Naive B cell (primary cell): ENCODE measurements at regions not wholly inside any gene's neighbourhood (a gene's known extent, or its start where the extent isn't known, plus 50 kb on each side); places are given as distances from the start of the nearest gene placed in this dataset.

Source experiments
- ATAC-seq, 2 donors: fragments of 150-1000 bp; cut with Tn5 transposase; 2 replicates each; pipeline ENCODE4 v1.10.0; 2021; ENCODE audit warnings: low read depth in 2 of 2, mild to moderate bottlenecking in 2 of 2, moderate library complexity in 2 of 2
- DNase-seq: peaks from one replicate; pipeline ENCODE4 v3.0.0; 2022
- H3K27ac Mint-ChIP-seq, 6 donors: one replicate each; pipeline ENCODE4 v1.8.0; 2020 to 2022; ENCODE audit warnings: mild to moderate bottlenecking in 6 of 6, mixed read lengths in 6 of 6, moderate library complexity in 5 of 6, inconsistent platforms in 2 of 6
- H3K27me3 Mint-ChIP-seq, 3 donors: one replicate each; pipeline ENCODE4 v1.8.0; 2021 to 2022; ENCODE audit warnings: mixed read lengths in 3 of 3, mild to moderate bottlenecking in 1 of 3
- H3K36me3 Mint-ChIP-seq, 2 donors: one replicate each; pipeline ENCODE4 v1.8.0; 2020 to 2022; ENCODE audit warnings: mixed read lengths in 2 of 2, inconsistent platforms in 1 of 2, mild to moderate bottlenecking in 1 of 2
- H3K4me1 Mint-ChIP-seq, 3 donors: one replicate each; pipeline ENCODE4 v1.8.0; 2020 to 2022; ENCODE audit warnings: mixed read lengths in 3 of 3, inconsistent platforms in 1 of 3, mild to moderate bottlenecking in 1 of 3, moderate library complexity in 1 of 3
- H3K4me3 Mint-ChIP-seq, 8 donors: one replicate each; pipeline ENCODE4 v1.8.0; 2020 to 2022; ENCODE audit warnings: mild to moderate bottlenecking in 8 of 8, mixed read lengths in 8 of 8, moderate library complexity in 8 of 8, inconsistent platforms in 2 of 8
- H3K9me3 Mint-ChIP-seq, 7 donors: one replicate each; pipeline ENCODE4 v1.8.0; 2020 to 2022; ENCODE audit warnings: mixed read lengths in 7 of 7, mild to moderate bottlenecking in 5 of 7, inconsistent platforms in 2 of 7, moderate library complexity in 1 of 7

DNA sequence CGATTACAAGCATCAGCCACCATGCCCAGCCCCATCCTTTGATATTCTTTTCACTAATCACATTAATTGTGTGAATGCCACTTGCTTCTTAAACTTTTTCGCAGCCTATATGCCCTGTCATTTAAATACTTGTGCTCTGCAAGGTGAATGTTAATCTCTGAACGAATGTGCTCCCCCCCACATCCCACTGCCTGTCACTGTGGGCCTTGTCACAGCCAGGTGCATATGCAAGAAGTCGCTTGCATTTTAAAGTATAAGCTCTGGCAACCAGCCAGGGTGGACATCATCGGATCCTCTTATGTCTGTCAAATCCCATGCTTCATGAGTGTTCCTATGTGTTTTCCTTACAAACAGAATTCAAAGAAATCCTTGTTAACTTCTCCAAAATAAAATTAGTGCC, 304.4 kb downstream of the GALR1 start:
- no peaks in the 10 kb centered on the region for H3K36me3 Mint-ChIP-seq

DNA sequence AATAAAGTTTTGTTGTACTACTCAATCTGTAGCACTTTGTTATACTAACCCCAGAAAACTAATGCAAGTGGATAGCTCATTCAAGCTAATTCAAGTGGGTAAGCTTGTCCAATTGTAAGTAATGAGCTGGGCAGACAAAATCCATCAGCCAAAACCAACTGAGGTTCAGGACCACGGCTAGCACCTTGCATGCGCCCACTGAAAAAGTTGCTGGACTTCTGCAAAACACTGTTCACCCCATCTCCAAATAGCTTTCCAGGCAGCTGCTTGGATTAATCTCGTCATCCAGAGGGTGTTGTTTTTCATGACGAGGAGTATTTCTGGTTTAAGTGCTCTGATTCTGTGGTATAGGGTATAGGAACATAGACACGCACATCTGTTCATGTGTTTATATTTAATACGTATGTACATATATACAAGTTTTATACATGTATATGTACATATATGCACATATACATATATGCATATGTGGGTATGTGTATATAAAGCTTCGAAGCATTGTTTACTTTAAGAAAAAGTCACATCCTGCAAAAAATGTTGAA, 307.5 kb downstream of the GALR1 start:
- no peak overlapping the region for H3K4me3 Mint-ChIP-seq
- H3K27ac Mint-ChIP-seq: no peak overlapping the region
- peaks cover 4 to 9% (median 4%) of the 10 kb centered on the region in 3 donors for H3K27me3 Mint-ChIP-seq
- no peaks in the 10 kb centered on the region for H3K36me3 Mint-ChIP-seq
- H3K4me1 Mint-ChIP-seq: no peaks in the 10 kb centered on the region
- ATAC-seq (no peak), DNase-seq (no peak)
- peaks cover 0 to 7% (median 0%) of the 10 kb centered on the region in 7 donors for H3K9me3 Mint-ChIP-seq

More for the DNA sequence above, 304.4 kb downstream of the GALR1 start:
- peaks cover 0 to 4% (median 0%) of the 10 kb centered on the region in 7 donors for H3K9me3 Mint-ChIP-seq
- peaks cover 4 to 9% (median 4%) of the 10 kb centered on the region in 3 donors for H3K27me3 Mint-ChIP-seq
- no peak overlapping the region for H3K4me3 Mint-ChIP-seq
- no peak for DNase-seq
- H3K4me1 Mint-ChIP-seq: no peaks in the 10 kb centered on the region
- no peak overlapping the region for H3K27ac Mint-ChIP-seq
- ATAC-seq: no peak

DNA sequence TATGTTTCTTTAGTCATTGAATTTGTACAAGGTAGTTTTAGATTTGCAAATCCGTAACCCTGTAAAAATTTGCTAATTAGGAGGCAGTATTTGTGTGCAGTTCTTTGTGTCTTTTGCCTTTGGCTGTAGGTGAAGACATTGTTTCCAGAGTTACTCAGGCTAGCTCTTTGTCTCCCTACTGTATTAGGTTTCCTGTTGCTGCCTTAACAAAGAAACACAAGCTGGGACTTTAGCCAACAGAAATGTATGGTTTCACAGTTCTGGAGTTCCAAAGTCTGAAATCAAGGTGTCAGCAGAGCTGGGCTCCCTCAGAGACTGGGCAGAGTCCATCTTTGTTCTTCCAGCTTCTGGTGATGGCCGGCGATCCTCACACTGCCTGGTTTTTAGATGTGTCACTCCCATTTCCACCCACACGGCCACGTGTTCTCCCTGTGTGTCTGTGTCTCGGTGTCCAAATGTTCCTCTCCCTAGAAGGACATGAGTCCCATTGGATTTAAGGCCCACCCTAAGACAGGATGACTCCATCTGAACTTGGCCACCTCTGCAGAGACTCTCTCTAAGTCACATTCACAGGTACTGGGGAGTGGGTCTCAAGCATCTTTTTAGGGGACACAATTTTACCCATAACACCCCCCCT, 309.7 kb downstream of the GALR1 start:
- ATAC-seq (no peak), DNase-seq (no peak)
- Mint-ChIP-seq H3K36me3 (no peaks in the 10 kb centered on the region), H3K4me3 (no peak overlapping the region), H3K9me3 (peaks cover 0 to 7% (median 0%) of the 10 kb centered on the region in 7 donors), H3K27ac (no peak overlapping the region), H3K27me3 (peaks cover 4 to 5% (median 4%) of the 10 kb centered on the region in 3 donors), H3K4me1 (no peaks in the 10 kb centered on the region)

DNA sequence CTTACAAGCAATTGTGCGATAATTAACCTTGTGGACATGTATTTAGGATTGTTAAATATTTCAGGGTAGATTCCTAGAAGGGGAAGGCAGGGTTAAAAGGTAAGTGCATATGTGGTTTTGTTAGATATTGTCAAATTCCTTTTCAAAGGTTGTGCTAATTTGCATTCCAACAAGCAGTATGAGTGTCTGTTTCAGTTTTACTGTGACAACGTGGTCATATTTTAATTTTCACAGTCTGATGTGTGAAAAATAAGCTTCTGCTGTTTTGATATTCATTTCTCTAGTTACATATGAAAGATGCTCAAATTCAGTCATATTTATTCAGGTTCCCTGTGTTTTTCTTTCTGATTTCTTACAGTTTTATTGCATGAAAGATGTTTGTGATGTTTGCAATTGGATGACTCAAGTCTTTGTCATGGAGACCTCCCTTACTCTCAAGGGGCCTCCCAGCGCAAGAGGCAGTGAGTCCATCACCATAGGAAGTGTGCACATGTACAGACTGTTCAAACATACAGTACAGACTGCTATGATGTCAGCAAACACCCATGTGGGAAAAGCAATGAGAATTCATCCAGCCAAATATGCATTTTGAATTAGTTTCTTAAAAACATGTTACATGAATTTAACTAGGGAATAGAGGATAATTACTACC, 310.8 kb downstream of the GALR1 start:
- peaks cover 0 to 4% (median 0%) of the 10 kb centered on the region in 3 donors for H3K27me3 Mint-ChIP-seq
- no peak for DNase-seq
- no peak for ATAC-seq
- no peak overlapping the region for H3K27ac Mint-ChIP-seq
- H3K4me3 Mint-ChIP-seq: no peak overlapping the region
- no peaks in the 10 kb centered on the region for H3K36me3 Mint-ChIP-seq
- no peaks in the 10 kb centered on the region for H3K4me1 Mint-ChIP-seq
- peaks cover 0 to 4% (median 0%) of the 10 kb centered on the region in 7 donors for H3K9me3 Mint-ChIP-seq

DNA sequence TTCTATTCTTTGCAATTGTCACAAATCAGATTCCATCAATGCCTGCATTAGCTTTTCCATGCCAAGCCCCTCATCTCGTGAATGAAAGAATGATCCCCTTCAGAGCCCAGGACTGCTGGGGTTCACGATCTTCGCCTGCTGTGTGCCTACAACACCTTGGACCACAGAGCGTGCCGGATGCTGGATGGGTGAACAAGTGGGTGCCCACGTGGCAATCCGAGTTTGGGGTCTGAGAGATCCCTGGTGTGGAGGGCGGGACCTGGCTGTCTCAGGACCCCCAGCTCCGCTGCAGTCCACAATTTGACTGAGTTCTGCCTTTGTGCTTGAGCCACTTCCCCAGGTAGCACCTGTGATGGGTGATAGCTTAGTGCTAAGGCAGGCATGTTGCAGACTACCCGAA, 317.0 kb downstream of the GALR1 start:
- Mint-ChIP-seq H3K4me1 (no peaks in the 10 kb centered on the region), H3K4me3 (no peak overlapping the region), H3K27ac (no peak overlapping the region), H3K36me3 (no peaks in the 10 kb centered on the region), H3K9me3 (peaks cover 4 to 17% (median 5%) of the 10 kb centered on the region in 7 donors), H3K27me3 (no peaks in the 10 kb centered on the region)
- ATAC-seq: no peak
- DNase-seq: no peak

DNA sequence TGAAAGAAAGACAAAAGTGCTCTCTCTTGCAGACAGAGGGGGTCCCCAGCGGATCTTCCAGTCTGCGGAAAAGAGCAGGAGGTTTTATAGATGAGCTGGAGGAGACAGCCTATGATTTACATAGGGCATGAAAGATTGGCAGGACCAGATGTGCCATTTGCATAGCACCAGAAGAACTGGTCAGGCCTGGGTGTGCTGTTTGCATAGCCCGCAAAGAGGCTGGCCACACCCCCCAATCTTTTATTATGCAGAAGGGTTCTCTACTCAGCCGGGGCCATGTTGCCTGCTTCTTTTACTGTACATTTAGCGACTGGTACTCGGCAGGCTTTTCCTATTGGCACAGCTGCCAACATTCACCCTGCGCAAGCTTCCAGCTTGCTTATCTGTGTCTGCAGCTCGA, 317.6 kb downstream of the GALR1 start:
- DNase-seq (no peak), ATAC-seq (no peak)
- no peaks in the 10 kb centered on the region for H3K36me3 Mint-ChIP-seq
- H3K27me3 Mint-ChIP-seq: no peaks in the 10 kb centered on the region
- no peaks in the 10 kb centered on the region for H3K4me1 Mint-ChIP-seq
- H3K9me3 Mint-ChIP-seq: peaks cover 0 to 17% (median 5%) of the 10 kb centered on the region in 7 donors
- no peak overlapping the region for H3K4me3 Mint-ChIP-seq
- H3K27ac Mint-ChIP-seq: no peak overlapping the region

DNA sequence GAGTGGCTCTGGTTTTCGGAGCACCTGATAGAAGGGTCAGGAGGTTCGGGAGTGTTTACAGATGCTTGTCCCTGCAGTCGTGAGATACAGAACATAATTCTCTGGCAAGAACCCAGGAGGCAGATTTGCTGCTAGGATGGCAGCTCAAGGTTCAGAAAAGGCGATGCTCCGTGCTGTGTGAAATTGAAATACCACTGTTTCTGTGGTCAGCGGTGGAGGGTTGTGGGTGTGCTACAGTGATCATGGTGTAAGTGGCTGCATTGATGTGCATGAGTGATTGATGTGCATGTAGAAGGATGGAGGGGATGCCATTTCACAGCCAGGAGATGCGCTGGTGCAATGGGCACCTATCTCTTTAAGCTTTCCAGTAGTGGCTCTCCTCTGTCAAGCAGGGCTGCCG, 322.1 kb downstream of the GALR1 start:
- peaks cover 0 to 17% (median 8%) of the 10 kb centered on the region in 7 donors for H3K9me3 Mint-ChIP-seq
- DNase-seq: no peak
- H3K36me3 Mint-ChIP-seq: no peaks in the 10 kb centered on the region
- ATAC-seq: no peak
- H3K4me1 Mint-ChIP-seq: no peaks in the 10 kb centered on the region
- peak overlapping the region in 1 of 6 donors; percentile 17 for H3K27ac Mint-ChIP-seq
- peaks cover 0 to 16% (median 9%) of the 10 kb centered on the region in 3 donors for H3K27me3 Mint-ChIP-seq
- no peak overlapping the region for H3K4me3 Mint-ChIP-seq

DNA sequence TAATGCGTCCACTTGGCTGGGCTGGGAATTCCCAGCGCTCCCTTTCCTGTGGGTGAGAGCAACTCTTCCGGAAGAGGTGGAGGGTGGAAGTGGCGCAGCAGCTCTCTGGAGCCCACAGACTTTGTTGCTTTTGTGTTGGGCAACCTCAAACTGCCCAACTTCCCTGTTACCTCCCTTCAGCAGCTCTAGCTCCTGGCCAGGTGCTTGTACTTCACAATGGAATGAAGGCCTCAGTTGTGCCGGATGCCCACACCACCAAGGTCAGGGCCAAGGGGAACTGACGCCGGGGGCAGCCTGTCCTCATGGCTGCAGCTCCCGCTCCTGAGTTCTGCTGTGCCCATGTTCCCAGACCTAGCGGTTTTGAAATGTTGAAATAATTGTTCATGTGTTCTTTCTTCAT, 322.9 kb downstream of the GALR1 start:
- H3K4me3 Mint-ChIP-seq: no peak overlapping the region
- ATAC-seq: no peak

DNA sequence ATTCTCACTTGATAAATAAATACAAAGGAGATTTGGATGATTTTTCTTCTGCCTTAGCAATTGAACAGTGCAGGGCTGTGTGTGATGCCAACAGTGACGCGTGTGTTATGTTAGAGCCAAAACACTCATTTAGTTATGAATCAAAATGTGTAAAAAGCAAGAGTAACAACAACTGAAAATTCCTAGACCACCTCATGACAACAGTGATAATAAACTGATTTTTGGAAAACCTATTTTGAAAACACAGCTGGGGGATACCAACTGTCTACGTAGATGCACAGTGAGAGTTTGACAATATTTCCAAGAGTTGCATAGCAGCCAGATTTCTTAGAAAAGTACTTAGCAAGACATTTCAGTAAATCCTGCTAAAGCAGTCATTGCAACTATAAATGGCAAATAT, 323.9 kb downstream of the GALR1 start:
- DNase-seq (no peak), ATAC-seq (no peak)
- Mint-ChIP-seq H3K9me3 (peaks cover 2 to 10% (median 4%) of the 10 kb centered on the region in 7 donors), H3K27ac (no peak overlapping the region), H3K4me1 (no peaks in the 10 kb centered on the region), H3K36me3 (no peaks in the 10 kb centered on the region), H3K4me3 (no peak overlapping the region), H3K27me3 (peaks cover 0 to 16% (median 13%) of the 10 kb centered on the region in 3 donors)

More for the DNA sequence above, 322.9 kb downstream of the GALR1 start:
- Mint-ChIP-seq H3K27ac (no peak overlapping the region), H3K4me1 (no peaks in the 10 kb centered on the region), H3K27me3 (peaks cover 0 to 16% (median 13%) of the 10 kb centered on the region in 3 donors), H3K36me3 (no peaks in the 10 kb centered on the region), H3K9me3 (peaks cover 4 to 13% (median 8%) of the 10 kb centered on the region in 7 donors)
- DNase-seq: no peak

DNA sequence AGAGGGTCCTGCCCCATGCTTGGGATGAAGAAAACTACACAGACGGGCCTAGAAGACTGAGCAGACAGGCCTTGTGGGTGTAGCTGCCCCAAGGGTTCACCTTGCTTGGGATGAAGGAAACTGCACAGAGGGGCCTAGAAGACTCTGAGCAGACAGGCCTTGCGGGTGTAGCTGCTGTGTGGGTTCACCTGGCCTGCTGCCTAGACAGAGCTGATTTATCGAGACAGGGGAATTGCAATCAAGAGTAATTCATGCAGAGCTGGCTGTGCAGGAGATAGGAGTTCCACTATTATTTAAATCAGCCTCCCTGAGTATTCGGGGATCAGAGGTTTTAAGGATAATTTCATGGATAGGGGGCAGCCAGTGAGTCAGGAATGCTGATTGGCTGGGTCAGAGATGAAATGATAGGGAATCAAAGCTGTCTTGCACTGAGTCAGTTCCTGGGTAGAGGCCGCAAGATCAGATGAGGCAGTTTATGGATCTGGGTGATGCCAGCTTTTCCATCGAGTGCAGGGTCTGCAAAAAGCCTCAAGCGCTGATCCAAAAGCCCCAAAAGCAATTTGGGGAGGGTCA, 341.4 kb downstream of the GALR1 start:
- no peaks in the 10 kb centered on the region for H3K4me1 Mint-ChIP-seq
- peaks cover 0 to 6% (median 4%) of the 10 kb centered on the region in 7 donors for H3K9me3 Mint-ChIP-seq
- no peaks in the 10 kb centered on the region for H3K36me3 Mint-ChIP-seq
- no peaks in the 10 kb centered on the region for H3K27me3 Mint-ChIP-seq
- no peak for ATAC-seq
- no peak for DNase-seq
- H3K4me3 Mint-ChIP-seq: no peak overlapping the region
- no peak overlapping the region for H3K27ac Mint-ChIP-seq

DNA sequence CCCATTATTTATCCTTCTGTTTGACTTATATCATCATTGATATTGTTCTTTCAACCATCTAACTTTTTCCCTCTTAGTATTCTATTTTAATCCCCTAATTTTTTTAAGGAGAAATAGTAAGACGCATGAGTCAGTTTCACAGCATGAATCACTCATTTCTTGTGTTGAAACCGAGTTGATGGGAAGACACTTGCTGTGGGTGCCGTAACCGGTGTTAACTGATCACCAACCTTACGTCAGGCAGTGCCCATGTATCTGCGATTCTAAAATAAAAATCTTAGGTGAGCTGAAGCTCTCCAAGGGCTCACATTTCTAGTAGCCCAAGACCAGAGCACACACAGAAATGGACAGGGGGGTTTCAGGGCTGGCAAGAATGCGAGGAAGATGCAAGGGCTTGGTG, 348.1 kb downstream of the GALR1 start:
- no peak for DNase-seq
- Mint-ChIP-seq H3K27ac (no peak overlapping the region), H3K4me3 (no peak overlapping the region), H3K9me3 (no peaks in the 10 kb centered on the region), H3K4me1 (no peaks in the 10 kb centered on the region), H3K27me3 (peaks cover 0 to 10% (median 0%) of the 10 kb centered on the region in 3 donors), H3K36me3 (no peaks in the 10 kb centered on the region)
- no peak for ATAC-seq

DNA sequence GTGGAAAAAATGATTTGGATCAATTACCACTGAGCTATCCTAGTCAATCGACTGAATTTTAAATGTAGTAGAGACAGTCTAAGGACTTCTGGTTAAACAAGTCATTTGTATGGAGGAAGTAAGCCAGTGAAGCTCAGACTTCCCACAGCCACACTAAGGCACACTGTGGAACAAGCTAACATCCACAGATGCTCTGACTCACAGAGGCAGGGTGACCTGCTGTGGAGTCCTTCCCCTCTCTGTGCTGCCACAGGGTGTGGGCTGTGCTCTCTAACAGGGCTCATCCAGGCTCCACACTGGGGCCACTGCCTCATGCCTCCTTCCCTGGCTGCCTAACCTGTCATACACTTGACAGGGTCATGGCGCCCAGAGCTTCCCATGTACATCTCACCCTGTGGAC, 351.0 kb downstream of the GALR1 start:
- Mint-ChIP-seq H3K4me3 (no peak overlapping the region), H3K9me3 (no peaks in the 10 kb centered on the region), H3K4me1 (no peaks in the 10 kb centered on the region), H3K36me3 (no peaks in the 10 kb centered on the region), H3K27me3 (peaks cover 0 to 10% (median 0%) of the 10 kb centered on the region in 3 donors), H3K27ac (no peak overlapping the region)
- DNase-seq (no peak), ATAC-seq (no peak)

DNA sequence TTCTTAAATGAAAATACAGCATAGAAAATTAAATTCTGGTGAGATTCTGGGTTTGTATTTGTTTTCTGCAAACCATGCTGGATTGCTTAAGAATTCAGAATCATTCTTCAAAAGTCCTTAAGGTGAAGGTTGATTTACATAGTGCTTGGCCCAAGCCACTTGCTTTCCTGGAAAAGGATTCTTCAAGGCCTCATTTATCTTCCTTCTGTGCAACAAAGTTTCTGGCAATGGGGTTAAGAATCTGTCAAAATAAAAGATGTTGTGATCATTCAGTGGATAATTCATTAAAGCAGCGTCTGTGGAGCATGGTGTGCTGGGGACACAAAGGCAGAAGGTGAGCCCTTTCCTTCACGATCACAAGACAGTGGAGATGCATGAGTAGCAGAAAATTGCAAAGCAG, 351.9 kb downstream of the GALR1 start:
- DNase-seq (no peak), ATAC-seq (no peak)
- H3K4me3 Mint-ChIP-seq: no peak overlapping the region
- no peaks in the 10 kb centered on the region for H3K36me3 Mint-ChIP-seq
- no peaks in the 10 kb centered on the region for H3K4me1 Mint-ChIP-seq
- H3K27me3 Mint-ChIP-seq: peaks cover 3 to 10% (median 3%) of the 10 kb centered on the region in 3 donors
- H3K9me3 Mint-ChIP-seq: peaks cover 0 to 1% (median 0%) of the 10 kb centered on the region in 7 donors
- H3K27ac Mint-ChIP-seq: no peak overlapping the region

DNA sequence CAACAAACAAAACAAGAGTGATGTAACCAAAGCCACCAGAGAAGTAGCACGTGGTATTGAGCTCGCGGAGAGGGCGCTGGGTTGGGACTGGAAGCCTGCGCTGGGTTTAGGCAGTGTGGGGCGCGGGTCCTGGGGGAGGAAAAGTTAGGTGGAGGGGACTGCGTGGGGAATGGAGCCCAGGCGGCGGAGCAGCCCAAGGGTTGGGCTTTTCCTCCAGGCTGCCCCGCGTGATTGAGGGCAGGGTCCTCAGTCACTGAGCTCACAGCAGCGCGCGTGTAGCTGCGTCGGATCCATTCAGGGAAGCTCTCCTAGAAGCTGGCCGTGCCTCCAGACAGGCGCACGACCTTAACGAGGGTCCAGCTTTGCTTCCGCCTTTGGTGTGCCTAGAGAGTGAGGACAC, 357.4 kb downstream of the GALR1 start:
- H3K4me3 Mint-ChIP-seq: no peak overlapping the region
- peak overlapping the region in 1 of 6 donors; percentile 56 for H3K27ac Mint-ChIP-seq
- H3K4me1 Mint-ChIP-seq: no peaks in the 10 kb centered on the region
- no peak for ATAC-seq
- no peaks in the 10 kb centered on the region for H3K36me3 Mint-ChIP-seq
- no peak for DNase-seq
- H3K9me3 Mint-ChIP-seq: peaks cover 0 to 1% (median 0%) of the 10 kb centered on the region in 7 donors
- H3K27me3 Mint-ChIP-seq: peaks cover 0 to 7% (median 5%) of the 10 kb centered on the region in 3 donors
